Mononuclear cell (primary cell): ENCODE measurements at regions not wholly inside any gene's neighbourhood (a gene's known extent, or its start where the extent isn't known, plus 50 kb on each side); places are given as distances from the start of the nearest gene placed in this dataset.

ENCODE experiments used
- H3K27me3 ChIP-seq: 2 replicates; pipeline ENCODE4 v1.6.0; 2011; ENCODE audit warnings: low read length, control low read depth; ENCODE audit not compliant: insufficient read depth
- H3K4me1 ChIP-seq: 2 replicates; pipeline ENCODE4 v1.5.1; 2011; ENCODE audit warnings: mild to moderate bottlenecking, low read length, control low read depth; ENCODE audit not compliant: insufficient read depth
- H3K4me3 ChIP-seq: 2 replicates; pipeline ENCODE4 v1.5.1; 2011; ENCODE audit warnings: mild to moderate bottlenecking, low read length, moderate library complexity
- H3K9me3 ChIP-seq: 2 replicates; pipeline ENCODE4 v1.5.1; 2011; ENCODE audit warnings: low read depth, mild to moderate bottlenecking, control low read depth, low read length

DNA sequence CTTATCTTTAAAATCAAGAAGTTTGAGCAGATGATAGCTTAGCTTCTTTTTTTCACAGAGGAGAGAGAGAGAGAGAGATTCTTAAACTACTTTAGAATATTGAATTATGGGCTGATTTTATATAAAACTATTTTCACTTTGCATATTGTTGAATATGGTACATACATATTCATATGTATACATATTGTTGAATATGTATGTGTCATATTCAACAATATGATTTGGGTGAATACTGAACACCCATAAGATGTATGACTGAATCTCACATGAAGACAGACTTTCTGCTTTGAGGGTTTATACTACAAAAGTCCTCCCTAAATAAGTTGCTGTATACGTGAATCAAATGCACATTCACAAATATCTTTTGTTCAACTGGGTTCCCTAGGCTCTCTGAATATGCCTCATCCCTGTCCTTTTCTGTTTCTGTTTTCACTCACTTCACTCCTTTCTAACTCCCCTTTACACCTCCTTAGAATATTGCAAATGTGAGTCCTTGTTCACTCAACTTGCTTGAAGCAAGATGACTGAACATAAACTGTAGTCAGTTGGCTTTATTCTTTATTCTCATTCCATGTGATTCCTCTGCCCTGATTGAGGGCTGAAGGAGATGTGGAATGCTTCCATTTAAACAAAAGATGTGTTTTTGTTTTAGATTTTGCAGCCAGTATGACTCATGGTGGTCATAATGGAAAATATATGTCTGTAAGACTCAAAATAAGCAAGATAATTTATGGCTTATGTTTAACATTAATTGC, 225.4 kb upstream of the DAB2 start:
- Histone ChIP-seq H3K27me3 (no peaks in the 10 kb centered on the region), H3K9me3 (no peaks in the 10 kb centered on the region), H3K4me1 (peaks cover 4% of the 10 kb centered on the region), H3K4me3 (no peak overlapping the region)

DNA sequence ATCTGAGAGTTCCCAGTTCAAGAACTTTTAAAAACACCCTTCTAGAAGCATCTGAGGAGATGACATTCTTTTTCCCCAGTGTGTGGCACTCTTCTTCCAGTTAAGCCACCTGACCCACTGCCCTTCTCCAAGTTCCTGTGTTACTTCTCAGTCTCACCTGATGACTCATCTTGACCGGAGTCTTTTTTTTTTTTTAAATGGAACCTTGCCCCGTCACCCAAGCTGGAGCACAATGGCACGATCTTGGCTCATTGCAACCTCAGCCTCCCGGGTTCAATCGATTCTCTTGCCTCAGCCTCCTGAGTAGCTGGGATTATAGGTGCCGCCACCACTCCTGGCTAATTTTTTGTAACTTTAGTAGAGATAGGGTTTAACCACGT, 224.1 kb upstream of the DAB2 start:
- H3K4me1 ChIP-seq = no peaks in the 10 kb centered on the region
- no peaks in the 10 kb centered on the region for H3K27me3 ChIP-seq
- no peaks in the 10 kb centered on the region for H3K9me3 ChIP-seq
- H3K4me3 ChIP-seq = no peak overlapping the region

DNA sequence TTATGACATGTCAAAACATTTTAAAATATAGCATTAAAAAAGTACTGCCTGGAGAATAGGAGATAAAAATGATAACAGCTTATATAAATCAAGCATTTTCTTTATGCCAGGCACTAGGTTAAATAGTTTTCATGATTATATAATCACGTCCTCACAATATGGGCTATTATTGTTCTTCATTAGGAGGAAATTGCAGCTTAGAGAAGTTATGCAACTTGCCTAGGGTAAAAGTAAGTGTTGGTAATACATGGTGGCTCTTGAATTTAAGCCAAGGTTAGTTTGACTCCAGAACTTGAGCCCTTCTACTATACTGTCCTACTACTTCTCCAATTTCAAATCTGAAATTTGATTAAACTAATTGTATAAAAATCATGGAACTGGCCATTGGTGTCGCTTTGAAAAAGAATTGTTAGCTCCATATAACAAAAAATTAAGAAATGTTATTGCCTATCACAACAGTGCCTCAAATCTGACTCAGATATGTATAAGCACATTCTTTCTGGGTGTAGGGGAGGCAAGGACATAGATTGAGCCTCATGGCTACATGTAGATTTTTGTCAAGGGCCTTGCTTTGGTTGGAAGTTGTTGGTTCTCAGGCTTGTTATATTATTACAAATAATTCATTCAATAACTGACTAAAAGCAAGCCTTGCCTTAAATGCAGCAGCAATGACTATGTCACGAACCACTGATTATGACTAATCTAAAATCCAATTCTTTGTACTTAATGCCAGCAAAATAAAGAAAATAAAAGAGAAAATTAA, 223.5 kb upstream of the DAB2 start:
- Histone ChIP-seq H3K27me3 (no peaks in the 10 kb centered on the region), H3K4me3 (no peak overlapping the region), H3K4me1 (no peaks in the 10 kb centered on the region), H3K9me3 (no peaks in the 10 kb centered on the region)

DNA sequence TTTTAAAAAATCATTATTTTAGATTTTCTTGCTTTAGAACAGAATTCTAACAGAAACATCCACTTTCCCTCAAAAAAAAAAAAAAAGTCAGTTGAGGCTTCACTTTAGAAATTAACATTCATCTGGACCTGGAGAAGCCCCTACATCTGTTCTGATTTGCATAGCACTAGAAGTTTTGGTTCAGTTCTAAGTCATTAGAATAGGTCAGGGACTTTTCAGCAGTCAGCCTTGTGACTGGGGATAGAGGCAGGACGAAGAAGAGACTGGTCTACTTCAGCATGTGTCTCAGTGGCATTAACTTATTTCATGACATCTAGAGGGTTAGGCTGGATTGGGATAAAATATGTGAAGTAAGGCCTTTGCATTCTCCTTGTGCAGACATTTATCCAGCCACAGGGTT, 215.8 kb upstream of the DAB2 start:
- H3K4me1 ChIP-seq = no peaks in the 10 kb centered on the region
- no peaks in the 10 kb centered on the region for H3K27me3 ChIP-seq
- no peaks in the 10 kb centered on the region for H3K9me3 ChIP-seq
- H3K4me3 ChIP-seq = no peak overlapping the region

DNA sequence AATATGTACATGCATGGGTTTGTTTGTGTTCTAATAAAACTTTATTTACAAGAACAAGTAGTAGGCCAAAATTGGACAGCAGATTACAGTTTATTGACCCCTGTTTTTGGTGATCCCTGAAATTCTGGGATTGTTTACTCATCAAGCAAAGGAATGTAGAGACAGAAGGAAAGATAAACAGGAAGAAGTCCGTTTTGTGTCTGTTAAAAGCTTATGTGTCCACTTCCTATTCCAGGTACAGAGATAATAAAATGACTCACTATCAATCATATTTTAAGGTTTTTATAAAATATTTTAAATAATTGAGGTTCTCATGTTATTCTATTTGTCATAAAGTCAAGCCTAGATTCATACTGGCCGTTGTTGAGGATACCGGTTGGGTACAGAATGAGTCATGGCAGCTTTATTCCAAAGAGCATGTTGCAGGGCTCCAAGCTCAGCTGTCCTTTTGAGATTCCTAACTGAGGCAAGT, 214.9 kb upstream of the DAB2 start:
- Histone ChIP-seq H3K9me3 (no peaks in the 10 kb centered on the region), H3K27me3 (no peaks in the 10 kb centered on the region), H3K4me3 (no peak overlapping the region), H3K4me1 (no peaks in the 10 kb centered on the region)

DNA sequence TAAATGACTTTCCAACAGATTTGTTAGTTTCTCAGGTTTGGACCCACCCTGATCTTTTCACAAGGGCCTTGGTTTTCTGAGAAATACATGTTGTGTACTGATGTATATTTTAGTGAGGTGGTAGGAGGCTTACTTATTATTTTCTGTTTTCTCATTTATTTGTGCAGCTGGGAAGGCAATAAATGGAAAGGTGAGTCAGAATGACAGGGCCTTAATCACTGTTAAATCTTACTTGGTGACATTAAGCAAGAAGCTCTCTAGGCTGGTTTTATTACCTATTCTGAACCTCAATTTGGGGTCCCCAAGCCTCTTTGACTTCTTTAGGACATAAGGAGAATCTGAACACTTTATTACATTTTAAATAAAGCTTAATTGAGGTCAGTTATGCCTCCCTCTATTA, 214.0 kb upstream of the DAB2 start:
- no peaks in the 10 kb centered on the region for H3K9me3 ChIP-seq
- H3K4me1 ChIP-seq = no peaks in the 10 kb centered on the region
- H3K4me3 ChIP-seq = no peak overlapping the region
- H3K27me3 ChIP-seq = no peaks in the 10 kb centered on the region

DNA sequence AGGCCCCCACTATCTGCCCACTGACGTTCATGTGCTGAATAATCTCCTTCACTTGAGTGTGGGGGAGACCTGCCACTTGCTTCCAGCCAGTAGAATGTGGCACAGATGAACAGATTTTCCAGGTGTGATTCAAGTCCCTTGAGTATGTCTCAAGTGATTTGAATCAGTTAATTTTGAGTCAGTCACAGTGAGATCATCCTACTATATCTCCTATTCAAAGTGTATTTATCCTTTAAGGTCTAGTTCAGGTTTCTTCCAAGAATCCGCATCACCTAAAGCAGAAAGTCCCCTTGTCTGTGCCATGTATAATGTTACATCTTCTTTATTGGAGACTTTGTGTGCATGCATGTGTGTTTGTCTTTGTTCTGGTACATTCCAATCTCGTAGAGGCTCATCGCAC, 208.3 kb upstream of the DAB2 start:
- H3K9me3 ChIP-seq = no peaks in the 10 kb centered on the region
- H3K4me3 ChIP-seq = no peak overlapping the region

DNA sequence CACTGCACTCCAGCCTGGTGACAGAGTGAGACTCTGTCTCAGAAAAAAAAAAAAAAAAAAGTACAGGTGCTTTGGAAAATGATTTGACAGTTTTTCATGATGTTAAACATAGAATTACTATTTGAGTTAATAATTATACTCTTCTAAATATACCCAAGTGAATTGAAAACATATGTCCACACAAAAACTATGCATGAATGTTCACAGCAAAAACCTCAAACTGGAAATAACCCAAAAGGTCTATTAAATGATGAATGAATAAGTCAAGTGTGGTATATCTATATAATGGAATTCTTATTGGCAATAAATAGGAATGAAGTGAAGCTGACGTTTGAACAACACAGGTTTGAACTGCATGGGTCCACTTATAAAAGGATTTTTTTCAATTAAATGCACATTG, 207.2 kb upstream of the DAB2 start:
- H3K4me3 ChIP-seq = no peak overlapping the region
- no peaks in the 10 kb centered on the region for H3K27me3 ChIP-seq
- no peaks in the 10 kb centered on the region for H3K9me3 ChIP-seq
- no peaks in the 10 kb centered on the region for H3K4me1 ChIP-seq

More for the DNA sequence above, 208.3 kb upstream of the DAB2 start:
- H3K27me3 ChIP-seq = no peaks in the 10 kb centered on the region
- no peaks in the 10 kb centered on the region for H3K4me1 ChIP-seq

DNA sequence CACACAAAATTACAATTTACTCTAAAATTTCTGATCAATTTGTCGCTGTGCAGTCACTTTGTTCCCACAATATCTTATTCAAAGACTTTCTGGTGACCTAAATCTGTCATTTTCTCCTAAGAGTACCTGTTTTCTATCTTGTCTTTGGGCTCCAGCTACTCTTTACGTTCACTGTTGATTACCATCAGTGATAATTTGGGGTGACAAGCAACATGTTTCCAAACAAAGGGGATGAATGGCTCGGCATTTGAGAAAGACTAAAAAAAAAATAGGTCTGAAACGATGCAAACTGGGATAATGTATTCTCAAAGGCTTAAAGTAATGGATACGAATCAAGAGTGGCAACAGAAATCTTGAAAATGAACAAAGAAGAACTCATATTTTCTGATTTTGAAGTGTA, 205.2 kb upstream of the DAB2 start:
- no peaks in the 10 kb centered on the region for H3K27me3 ChIP-seq
- no peaks in the 10 kb centered on the region for H3K9me3 ChIP-seq
- H3K4me1 ChIP-seq = no peaks in the 10 kb centered on the region
- H3K4me3 ChIP-seq = no peak overlapping the region

DNA sequence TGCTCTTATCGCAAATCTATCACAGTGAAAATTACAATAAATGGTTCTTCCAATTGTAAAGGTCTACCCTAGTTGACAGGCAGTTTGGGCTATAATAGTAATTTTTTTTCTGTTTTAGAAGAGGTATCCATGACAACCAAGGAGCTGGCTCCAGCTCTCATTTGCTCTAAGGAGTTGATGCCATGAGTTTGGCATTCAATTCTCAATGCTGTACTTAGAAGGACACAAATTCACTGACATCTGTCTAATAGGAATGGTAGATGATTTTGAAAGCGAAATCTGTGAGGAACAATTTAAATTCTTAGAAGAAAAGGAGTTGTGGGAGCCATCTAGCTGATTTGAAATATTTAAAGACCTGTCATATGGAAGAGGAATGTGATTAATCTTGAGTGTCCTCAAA, 203.6 kb upstream of the DAB2 start:
- no peak overlapping the region for H3K4me3 ChIP-seq
- no peaks in the 10 kb centered on the region for H3K4me1 ChIP-seq
- no peaks in the 10 kb centered on the region for H3K9me3 ChIP-seq
- H3K27me3 ChIP-seq = no peaks in the 10 kb centered on the region

DNA sequence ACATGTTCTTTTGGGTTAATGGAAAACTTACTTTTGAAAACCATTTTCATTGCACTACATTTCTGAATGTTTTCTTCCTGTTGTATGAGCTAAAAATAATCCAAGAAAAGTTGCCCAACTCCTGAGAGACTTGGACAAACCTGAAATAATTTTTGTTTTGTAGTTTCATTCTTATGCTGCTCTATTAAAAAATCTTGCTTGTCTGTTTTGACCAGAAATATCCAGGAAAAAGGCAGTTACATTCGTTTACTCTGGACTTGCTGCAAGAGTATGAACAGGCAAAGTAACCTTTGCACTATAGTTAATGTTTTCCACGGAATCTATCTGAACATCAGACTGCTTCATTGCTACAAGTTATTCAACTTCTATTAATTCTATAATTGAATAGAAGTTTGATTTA, 200.1 kb upstream of the DAB2 start:
- H3K9me3 ChIP-seq = no peaks in the 10 kb centered on the region
- H3K27me3 ChIP-seq = no peaks in the 10 kb centered on the region
- H3K4me3 ChIP-seq = no peak overlapping the region
- no peaks in the 10 kb centered on the region for H3K4me1 ChIP-seq

DNA sequence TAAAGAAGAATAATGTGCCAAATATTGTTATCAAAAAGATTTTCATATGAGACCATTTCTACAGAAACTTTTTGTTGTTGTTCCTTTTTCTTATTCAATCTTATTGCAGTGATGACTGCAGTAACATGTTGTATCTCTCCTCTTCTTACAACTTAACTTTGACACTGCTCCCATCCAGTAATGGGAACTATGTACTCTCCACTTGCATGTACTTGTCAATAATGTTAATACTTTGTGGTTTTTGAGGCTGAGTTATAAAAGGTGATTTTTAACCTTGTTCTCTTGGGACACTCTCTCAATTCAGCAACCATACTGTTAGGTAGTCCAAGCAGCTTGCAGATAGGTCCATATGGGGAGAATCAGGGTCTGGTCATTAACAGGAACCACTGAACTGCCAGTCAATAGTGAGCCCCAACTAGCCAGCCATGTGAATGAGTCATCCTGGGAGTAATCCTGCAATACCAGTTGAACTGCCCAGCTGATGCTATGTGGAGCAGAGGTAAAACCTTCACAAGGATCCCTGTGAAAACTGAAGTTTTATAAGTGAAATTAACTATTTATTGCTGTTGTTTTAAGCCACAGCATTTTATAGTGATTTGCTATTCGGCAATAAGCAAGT, 199.6 kb upstream of the DAB2 start:
- Histone ChIP-seq H3K4me1 (no peaks in the 10 kb centered on the region), H3K27me3 (no peaks in the 10 kb centered on the region), H3K4me3 (no peak overlapping the region), H3K9me3 (no peaks in the 10 kb centered on the region)

DNA sequence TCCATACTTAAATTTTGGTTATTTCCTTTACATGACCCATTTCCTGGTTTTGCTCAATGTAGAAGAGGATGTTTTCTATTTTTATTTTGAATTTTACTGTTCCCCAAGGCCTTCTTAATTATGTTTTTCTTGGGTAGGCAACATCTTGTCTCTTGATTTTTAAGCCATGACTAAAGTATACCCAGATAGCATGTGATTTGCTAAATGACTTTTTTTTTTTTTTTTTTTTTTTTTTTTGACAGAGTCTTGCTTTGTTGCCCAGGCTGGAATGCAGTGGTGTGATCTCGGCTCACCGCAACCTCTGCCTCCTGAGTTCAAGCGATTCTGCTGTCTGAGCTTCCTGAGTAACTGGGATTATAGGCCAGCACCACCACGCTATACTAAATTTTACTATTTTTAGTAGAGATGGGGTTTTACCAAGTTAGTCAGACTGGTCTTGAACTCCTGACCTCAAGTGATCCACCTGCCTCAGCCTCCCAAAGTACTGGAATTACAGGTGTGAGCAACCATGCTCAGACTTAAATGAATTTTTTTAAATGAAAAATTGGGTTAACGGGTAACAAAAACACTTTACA, 198.6 kb upstream of the DAB2 start:
- Histone ChIP-seq H3K4me1 (no peaks in the 10 kb centered on the region), H3K27me3 (no peaks in the 10 kb centered on the region), H3K9me3 (no peaks in the 10 kb centered on the region), H3K4me3 (no peak overlapping the region)

DNA sequence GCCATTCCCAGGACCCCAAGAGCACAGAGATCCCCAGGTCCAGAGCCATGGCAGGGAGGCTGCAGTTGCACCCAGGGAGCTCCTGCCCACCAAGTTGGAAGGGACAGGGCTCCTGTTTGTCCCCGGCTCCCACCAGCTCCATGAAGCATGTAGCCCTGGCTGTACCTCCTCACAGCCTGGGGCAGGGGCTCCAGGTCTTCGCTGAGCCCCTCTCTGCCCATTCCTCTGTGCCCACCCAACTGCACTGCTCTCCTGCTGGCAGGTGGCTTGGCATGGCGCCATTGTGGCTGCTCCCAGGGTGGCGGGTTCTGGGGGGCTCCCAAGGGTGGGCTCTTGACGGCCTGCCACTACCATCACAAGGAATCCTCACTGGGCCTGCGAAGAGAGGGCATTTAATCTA, 197.5 kb upstream of the DAB2 start:
- Histone ChIP-seq H3K9me3 (no peaks in the 10 kb centered on the region), H3K4me3 (no peak overlapping the region), H3K27me3 (no peaks in the 10 kb centered on the region), H3K4me1 (no peaks in the 10 kb centered on the region)

DNA sequence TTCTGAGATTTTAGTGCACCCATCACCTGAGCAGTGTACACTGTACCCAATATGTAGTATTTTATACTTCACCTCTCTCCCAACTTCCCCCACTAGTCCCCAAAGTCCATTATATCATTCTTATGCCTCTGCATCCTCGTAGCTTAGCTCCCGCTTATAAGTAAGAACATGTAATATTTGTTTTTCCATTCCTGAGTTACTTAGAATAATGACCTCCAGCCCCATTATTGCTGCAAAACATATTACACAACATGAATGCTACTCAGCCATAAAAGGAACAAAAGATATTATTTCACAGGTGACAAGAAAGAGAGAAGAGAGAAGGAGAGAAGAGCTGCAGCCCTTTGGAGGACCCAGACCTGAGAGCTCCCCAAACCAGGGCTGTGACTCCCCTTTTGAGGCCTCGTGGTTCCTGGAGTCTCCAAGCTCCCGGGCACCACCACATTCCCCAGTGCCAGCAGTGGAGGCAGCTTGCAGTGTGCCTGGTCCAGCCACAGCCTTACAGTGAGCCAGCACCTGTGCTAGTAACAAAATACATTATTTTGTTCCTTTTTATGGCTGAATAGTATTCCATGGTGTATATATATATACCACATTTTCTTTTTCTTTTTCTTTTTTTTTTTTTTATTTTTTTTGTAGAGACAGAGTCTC, 194.5 kb upstream of the DAB2 start:
- no peaks in the 10 kb centered on the region for H3K4me1 ChIP-seq
- no peak overlapping the region for H3K4me3 ChIP-seq
- H3K9me3 ChIP-seq = no peaks in the 10 kb centered on the region
- no peaks in the 10 kb centered on the region for H3K27me3 ChIP-seq
